Choroid plexus epithelial cell (primary cell): ENCODE measurements at regions not wholly inside any gene's neighbourhood (a gene's known extent, or its start where the extent isn't known, plus 50 kb on each side); places are given as distances from the start of the nearest gene placed in this dataset.

ENCODE experiments used
- DNase-seq: peaks from one replicate; pipeline ENCODE4 v3.0.0-alpha.2; 2010; ENCODE audit warnings: low read depth
- H3K4me3 ChIP-seq: 2 replicates; pipeline ENCODE4 v1.5.1; 2011; ENCODE audit warnings: low read depth, mild to moderate bottlenecking, control low read depth, low read length, moderate library complexity
- CTCF ChIP-seq: conservative IDR thresholded peaks from 2 replicates; pipeline ENCODE4 v1.5.1; 2011; ENCODE audit warnings: low read depth, mild to moderate bottlenecking, control low read depth, inconsistent platforms, low read length, moderate library complexity

GRCh38 chr10:29158066-29158465 is 130.8 kb upstream of the LYZL1 start:
- DNase-seq = no peak
- H3K4me3 ChIP-seq = no peak overlapping the region
- no peak for TF ChIP-seq CTCF

DNA sequence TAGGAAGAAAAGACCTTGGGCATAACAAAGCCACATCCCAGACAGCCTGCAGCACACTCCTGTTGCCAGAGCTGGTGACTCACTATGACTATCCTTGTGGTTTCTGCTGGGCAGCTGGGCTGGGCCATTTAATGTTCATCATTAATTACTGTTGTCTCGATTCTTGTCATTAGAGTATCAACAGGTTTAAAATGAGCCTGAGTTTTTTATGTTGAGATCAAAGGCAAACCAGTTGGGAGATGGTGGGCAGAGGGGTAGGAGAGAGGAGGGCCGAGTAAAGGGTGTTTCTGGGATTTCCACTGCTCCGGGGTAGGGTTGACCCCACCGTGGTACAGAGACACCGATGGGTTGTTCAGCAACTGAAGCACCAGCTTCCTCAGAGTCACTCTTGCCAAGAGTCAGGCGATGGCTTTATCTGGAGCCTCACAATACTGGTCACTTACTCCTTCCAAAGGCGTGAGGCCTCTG is 128.7 kb upstream of the LYZL1 start:
- no peak overlapping the region for H3K4me3 ChIP-seq
- TF ChIP-seq CTCF = no peak
- peak; percentile 74 for DNase-seq

- TF ChIP-seq CTCF = no peak
- peak; percentile 81 for DNase-seq
- H3K4me3 ChIP-seq = no peak overlapping the region
Observed at GRCh38 chr10:29163746-29164145, 125.1 kb upstream of the LYZL1 start.

- no peak overlapping the region for H3K4me3 ChIP-seq
Observed at GRCh38 chr10:29166713-29167112, 122.2 kb upstream of the LYZL1 start.

DNA sequence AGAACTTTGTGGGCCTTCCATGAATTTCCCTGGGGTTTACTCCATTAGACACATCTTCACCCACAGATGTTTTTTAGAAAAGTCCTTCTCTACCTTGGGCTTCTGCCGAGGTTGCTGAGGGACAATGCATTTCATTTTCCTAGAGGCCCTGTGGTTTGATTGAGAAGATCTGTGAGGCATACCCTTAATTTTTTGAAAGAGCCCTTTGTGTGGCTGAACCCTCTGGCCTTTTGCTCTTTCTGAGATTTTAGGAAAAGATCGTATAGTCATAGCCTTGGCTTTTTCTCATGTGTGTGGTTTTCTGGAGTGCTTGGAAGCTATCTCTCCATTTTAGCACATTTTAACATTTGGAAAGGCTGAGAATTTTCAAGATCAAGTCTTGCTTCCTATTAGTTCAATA is 119.8 kb upstream of the LYZL1 start:
- no peak for DNase-seq
- TF ChIP-seq CTCF = no peak
- H3K4me3 ChIP-seq = no peak overlapping the region

More at GRCh38 chr10:29166713-29167112, 122.2 kb upstream of the LYZL1 start:
- no peak for TF ChIP-seq CTCF
- no peak for DNase-seq

DNA sequence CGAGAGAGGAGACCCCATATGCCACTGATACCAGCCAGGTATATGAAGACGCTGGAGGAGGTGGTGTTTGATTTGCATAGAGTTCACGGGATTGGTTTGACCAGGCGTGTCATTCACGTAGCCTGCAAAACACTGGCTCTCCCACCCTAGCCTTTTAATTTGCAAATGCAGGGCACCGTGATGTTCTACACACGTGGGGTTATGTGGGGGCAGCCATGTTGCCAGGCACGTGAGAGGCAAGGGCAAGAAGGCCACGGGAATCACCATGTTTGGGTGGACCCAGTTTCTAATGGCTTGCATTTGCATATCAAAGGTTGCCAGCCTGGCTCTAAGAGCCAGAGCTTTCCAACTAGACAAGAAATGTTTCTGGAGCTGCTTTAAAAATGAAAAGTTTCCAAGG is 117.2 kb upstream of the LYZL1 start:
- no peak for DNase-seq
- TF ChIP-seq CTCF = no peak
- H3K4me3 ChIP-seq = no peak overlapping the region

DNA sequence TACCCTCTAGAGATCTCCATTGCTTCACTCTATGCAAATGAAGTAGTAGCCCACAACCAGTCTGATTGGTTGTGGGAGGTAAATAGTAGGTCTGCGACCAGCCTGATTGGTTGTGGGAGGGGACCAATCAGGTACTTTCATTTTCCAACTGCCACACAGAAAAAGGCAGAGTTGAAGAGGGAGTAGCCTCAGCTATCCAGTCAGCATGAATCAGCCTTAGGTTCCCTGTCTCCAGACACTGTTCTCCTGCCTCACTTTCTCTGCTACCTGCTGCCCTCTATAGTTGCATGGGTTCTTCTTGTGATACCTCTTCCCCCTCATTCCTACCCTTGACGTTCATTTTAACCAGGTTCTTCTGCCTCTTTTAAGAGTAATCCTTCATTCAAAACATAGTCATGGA is 114.5 kb upstream of the LYZL1 start:
- no peak overlapping the region for H3K4me3 ChIP-seq
- DNase-seq = no peak
- no peak for TF ChIP-seq CTCF
